ENCODE measurements at regions not wholly inside any gene's neighbourhood (a gene's known extent, or its start where the extent isn't known, plus 50 kb on each side); places are given as distances from the start of the nearest gene placed in this dataset.

DNA sequence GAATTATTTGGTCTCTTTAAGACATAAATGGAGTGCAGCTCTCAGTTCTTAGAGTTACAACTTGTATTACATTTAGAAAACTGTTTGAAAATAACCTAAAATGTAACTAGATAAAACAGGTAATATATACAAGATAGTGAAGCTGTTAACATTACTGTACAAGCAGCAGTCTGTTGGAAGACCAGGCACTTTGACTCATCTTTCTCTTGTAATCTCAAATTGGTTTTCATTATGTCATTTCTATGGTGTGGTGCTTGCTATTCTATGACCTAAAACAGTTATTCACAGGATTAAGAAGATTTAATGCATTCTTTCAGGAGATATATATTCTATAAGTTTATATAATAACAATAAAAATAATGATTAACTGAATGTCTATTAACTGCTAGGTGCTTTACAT lies 282.5 kb upstream of the PITX2 start:
- ChIA-PET POLR2A (no interaction called here), CTCF (no interaction called here)
- no peak for DNase-seq (ENCODE audit: extremely low spot score)
- TF ChIP-seq ARNT (IDR thresholded peaks at IDR 0.05) (no peak), FOXM1 (IDR thresholded peaks at IDR 0.05; ENCODE audit: borderline replicate concordance) (no peak), FOXK2 (IDR thresholded peaks at IDR 0.05) (no peak), BHLHE40 (IDR thresholded peaks at IDR 0.05; ENCODE audit: borderline replicate concordance) (no peak), ELF4 (IDR thresholded peaks at IDR 0.05) (no peak), FOXA1 (IDR thresholded peaks at IDR 0.05) (no peak), LEF1 (IDR thresholded peaks at IDR 0.05; ENCODE audit: borderline replicate concordance) (no peak), HDGF (IDR thresholded peaks at IDR 0.05; ENCODE audit: borderline replicate concordance) (no peak), SP1 (IDR thresholded peaks at IDR 0.05) (no peak), NFRKB (IDR thresholded peaks at IDR 0.05) (no peak), ZNF384 (IDR thresholded peaks at IDR 0.05) (no peak), L3MBTL2 (conservative IDR thresholded peaks at IDR 0.05) (no peak), TARDBP (IDR thresholded peaks at IDR 0.05) (no peak), SUZ12 (IDR thresholded peaks at IDR 0.05) (no peak), CTBP1 (IDR thresholded peaks at IDR 0.05; ENCODE audit: borderline replicate concordance) (no peak)
- TF ChIP-seq, protein P1, sequence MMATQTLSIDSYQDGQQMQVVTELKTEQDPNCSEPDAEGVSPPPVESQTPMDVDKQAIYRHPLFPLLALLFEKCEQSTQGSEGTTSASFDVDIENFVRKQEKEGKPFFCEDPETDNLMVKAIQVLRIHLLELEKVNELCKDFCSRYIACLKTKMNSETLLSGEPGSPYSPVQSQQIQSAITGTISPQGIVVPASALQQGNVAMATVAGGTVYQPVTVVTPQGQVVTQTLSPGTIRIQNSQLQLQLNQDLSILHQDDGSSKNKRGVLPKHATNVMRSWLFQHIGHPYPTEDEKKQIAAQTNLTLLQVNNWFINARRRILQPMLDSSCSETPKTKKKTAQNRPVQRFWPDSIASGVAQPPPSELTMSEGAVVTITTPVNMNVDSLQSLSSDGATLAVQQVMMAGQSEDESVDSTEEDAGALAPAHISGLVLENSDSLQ (IDR thresholded peaks at IDR 0.05), result no peak

- DNase-seq (ENCODE audit: extremely low spot score), result no peak
- TF ChIP-seq, protein P1 (IDR thresholded peaks at IDR 0.05), result peak; percentile 62; the same call in 1 of the 2 replicates
- TF ChIP-seq ZNF384 (IDR thresholded peaks at IDR 0.05), result no peak
- CTCF ChIA-PET, result no interaction called here
- POLR2A ChIA-PET, result no interaction called here
These were observed 285.0 kb upstream of the PITX2 start for GRCh38 chr4:110907801-110908313.

DNA sequence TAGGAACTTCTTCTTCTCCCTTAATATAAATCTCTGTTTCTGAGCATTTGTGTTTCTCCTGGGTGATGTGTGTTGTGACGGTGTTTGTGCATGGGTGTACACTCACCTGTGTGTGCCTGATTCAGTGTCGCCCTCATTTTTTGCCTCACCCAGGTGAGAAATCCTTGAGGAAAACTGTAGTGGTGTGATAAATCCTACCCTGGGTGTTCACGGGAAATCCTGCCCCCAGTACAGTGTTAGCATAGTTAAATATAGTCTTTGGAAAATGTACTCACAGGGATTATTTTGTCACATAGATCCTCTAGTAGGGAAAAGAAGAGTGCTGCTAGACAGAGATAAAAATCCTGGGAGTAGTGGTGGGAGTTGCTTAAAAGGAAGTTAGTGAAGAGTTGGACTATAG lies 291.9 kb upstream of the PITX2 start:
- CTCF ChIA-PET, result no interaction called here
- DNase-seq (ENCODE audit: extremely low spot score), result no peak
- TF ChIP-seq NFRKB (IDR thresholded peaks at IDR 0.05) (no peak), FOXK2 (IDR thresholded peaks at IDR 0.05) (no peak), FOXA1 (IDR thresholded peaks at IDR 0.05) (no peak), TARDBP (IDR thresholded peaks at IDR 0.05) (no peak), LEF1 (IDR thresholded peaks at IDR 0.05; ENCODE audit: borderline replicate concordance) (no peak), ZNF384 (IDR thresholded peaks at IDR 0.05) (no peak), BHLHE40 (IDR thresholded peaks at IDR 0.05; ENCODE audit: borderline replicate concordance) (no peak), L3MBTL2 (conservative IDR thresholded peaks at IDR 0.05) (no peak), HDGF (IDR thresholded peaks at IDR 0.05; ENCODE audit: borderline replicate concordance) (no peak), SP1 (IDR thresholded peaks at IDR 0.05) (no peak), FOXM1 (IDR thresholded peaks at IDR 0.05; ENCODE audit: borderline replicate concordance) (no peak)
- TF ChIP-seq, protein P1 (IDR thresholded peaks at IDR 0.05), result no peak
- POLR2A ChIA-PET, result no interaction called here

- CTCF ChIA-PET, result interaction anchor here (0.6 kb wide), 1 partner anchor 717 kb away, joined by 4 read pairs; no protein-coding TSS in a partner anchor
- TF ChIP-seq ARNT (IDR thresholded peaks at IDR 0.05), result no peak
- TF ChIP-seq FOXK2 (IDR thresholded peaks at IDR 0.05), result no peak
- TF ChIP-seq ELF4 (IDR thresholded peaks at IDR 0.05), result no peak
- DNase-seq (ENCODE audit: extremely low spot score), result no peak
- POLR2A ChIA-PET, result no interaction called here
These were observed 292.4 kb upstream of the PITX2 start for GRCh38 chr4:110915301-110915700.

DNA sequence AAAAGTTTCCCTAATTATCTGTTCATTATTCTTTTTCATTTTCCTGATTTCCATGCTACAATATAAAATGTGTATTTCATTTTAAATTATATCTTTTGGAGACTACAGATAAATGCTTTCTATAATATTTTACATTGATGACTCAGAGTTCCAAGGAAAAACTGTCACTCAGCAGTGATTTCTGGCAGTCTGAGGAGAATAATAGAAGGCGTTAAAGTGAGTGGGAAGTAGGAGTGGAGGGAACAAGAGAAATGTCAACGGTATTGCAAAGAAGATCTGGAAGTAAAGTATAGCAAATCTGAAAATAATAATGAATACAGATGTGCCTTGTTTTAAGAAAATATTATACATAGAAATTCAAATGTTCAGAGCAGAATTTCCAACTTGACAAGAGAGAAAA lies 293.6 kb upstream of the PITX2 start:
- ChIA-PET POLR2A (no interaction called here), CTCF (no interaction called here)
- no peak for TF ChIP-seq FOXK2 (IDR thresholded peaks at IDR 0.05)
- DNase-seq (ENCODE audit: extremely low spot score), result no peak

GRCh38 chr4:110917835-110918234 lies 295.0 kb upstream of the PITX2 start:
- TF ChIP-seq SP1 (IDR thresholded peaks at IDR 0.05) (no peak), ARNT (IDR thresholded peaks at IDR 0.05) (no peak), L3MBTL2 (conservative IDR thresholded peaks at IDR 0.05) (no peak), ELF4 (IDR thresholded peaks at IDR 0.05) (no peak), FOXA1 (IDR thresholded peaks at IDR 0.05) (no peak), NFRKB (IDR thresholded peaks at IDR 0.05) (no peak)
- no peak for DNase-seq (ENCODE audit: extremely low spot score)
- CTCF ChIA-PET, result no interaction called here
- POLR2A ChIA-PET, result no interaction called here

- POLR2A ChIA-PET, result no interaction called here
- CTCF ChIA-PET, result no interaction called here
- DNase-seq (ENCODE audit: extremely low spot score), result no peak
- TF ChIP-seq, protein P1 (IDR thresholded peaks at IDR 0.05), result peak; percentile 20; the same call in 1 of the 2 replicates
- TF ChIP-seq FOXK2 (IDR thresholded peaks at IDR 0.05) (no peak), ZNF384 (IDR thresholded peaks at IDR 0.05) (no peak)
These were observed 298.1 kb upstream of the PITX2 start for GRCh38 chr4:110920990-110921389.

Measured in HEK293T (cell line).